HG03135 (cell line): ENCODE measurements at regions not wholly inside any gene's neighbourhood (a gene's known extent, or its start where the extent isn't known, plus 50 kb on each side); places are given as distances from the start of the nearest gene placed in this dataset.
"Not testable (repeated sequence)": the region's sequence is repeated elsewhere in the genome, so short reads cannot be mapped to it uniquely, and the experiment has no call there.

Source experiments
- ATAC-seq: cut with Tn5 transposase; IDR thresholded peaks from one replicate; pipeline ENCODE4 v1.9.1; 2021; ENCODE audit warnings: mild to moderate bottlenecking, moderate library complexity; ENCODE audit not compliant: unreplicated experiment

DNA sequence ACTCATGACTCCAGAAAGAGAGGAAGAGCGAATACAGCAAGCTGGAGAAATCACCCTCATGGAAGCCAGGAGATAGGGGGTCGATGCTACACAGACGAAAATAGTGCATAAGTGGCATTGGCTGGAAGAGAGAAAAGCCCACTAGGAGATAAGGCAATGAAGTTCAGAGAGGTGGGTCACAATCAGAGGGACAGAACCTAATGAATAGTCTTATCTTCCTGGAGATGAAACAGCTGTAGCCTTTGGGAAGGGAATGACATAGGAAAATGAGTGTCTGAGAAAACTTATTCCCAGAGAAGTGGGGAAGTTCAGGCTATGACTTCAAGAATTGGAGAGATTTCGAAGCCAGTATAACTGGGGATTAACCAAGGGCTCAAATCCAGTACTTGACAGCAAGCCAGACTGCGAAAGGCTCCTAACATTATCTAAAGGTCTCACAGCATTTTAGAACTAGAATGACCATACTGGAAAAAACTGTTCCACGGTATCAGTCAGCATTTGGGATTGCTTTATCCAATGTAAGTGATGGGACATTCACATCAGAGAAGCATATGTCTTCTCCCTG, 211.1 kb downstream of the ZNF365 start:
- no peak for ATAC-seq

DNA sequence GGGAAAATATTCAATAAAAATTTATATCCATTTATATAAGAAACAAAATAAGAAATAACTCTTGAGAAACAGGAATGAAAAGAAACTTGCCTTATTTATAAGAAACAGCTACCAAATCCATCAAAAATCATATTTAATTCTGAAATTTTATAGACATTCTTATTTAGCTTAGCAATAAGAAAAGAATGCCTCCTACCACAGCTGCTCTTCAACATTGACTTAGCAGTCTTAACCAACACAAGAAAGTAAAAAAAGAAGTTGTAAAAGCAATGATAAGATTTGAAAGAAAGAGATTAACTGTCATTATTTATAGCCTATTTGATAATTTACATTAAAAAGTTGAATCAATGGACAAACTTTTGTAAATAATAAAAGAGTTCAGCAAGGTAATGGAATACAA, 212.8 kb downstream of the ZNF365 start:
- ATAC-seq: no peak

DNA sequence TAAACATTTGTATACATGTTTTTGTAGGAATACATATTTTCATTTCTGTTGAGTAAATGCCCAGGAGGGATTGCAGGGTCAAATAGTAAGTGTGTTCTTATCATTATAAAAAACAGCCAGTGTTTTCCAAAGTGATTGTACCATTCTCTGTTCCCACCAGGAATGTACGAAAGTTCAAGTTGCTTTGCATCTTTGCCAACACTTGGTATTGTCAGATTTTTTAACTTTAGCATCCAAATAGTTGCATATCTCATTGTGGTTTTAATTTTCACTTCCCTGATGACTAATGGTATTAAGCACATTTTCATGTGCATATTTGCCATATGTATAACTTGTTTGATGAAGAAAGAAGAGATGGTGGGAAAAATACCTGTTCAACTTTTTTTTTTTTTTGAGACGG, 213.9 kb downstream of the ZNF365 start:
- no peak for ATAC-seq

DNA sequence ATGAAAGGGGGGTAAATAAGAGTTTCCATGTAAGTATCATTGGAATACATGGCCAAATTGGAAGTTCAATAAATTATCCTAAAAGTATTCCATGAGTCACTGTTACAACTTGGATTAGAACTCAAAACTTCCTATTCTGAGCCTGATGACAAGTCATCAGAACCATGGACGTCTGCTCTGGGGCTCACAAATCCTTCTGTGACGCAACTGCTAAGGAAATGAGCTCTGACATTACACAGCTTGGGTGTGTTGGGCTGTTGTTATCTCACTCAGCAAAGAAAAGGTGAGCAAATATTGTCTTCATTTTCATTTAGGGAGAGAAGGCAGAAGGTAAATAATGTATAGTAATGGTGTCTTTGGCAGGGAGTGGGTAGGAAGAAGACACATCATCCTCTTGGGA, 214.8 kb upstream of the ADO start:
- no peak for ATAC-seq

DNA sequence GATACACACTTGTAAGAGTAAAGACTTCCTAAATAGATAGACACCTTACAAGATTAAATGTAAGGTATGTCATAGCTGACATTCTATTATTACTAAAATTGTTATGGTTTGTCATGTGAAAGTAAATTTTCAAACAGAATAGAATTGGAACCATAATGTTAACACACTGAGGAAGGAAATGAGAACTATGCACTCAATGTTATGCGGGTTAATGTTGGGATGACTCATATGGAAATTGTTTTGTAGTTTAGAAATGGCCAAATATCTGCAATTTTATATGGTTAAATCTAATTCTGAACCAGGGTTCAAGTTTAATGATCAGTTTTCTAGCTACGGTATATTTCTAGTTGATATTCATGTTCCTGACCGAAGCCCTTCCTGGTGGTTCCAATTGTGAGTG, 214.2 kb upstream of the ADO start:
- ATAC-seq: no peak

DNA sequence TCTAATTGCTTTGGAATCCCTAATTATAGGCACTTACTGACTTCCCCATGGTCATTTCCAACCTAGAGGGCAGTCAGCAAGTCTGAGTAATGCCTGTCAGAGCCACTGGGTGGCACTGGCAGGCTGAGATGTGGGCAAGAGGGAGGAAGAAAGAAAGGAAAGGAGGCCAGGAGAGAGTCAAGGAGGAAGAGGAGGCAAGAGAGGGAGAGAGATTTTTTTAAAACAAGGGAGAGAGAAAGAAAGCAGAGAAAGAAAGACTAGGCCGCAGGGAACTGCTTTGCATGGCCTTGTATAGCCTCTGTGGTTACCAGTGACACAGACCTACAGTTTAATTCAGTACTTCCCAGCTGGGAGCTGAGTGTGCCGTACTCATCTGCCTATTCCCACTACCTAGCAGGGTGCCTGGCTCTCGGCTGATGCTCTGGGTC, 210.4 kb upstream of the ADO start:
- peak; percentile 69 for ATAC-seq

DNA sequence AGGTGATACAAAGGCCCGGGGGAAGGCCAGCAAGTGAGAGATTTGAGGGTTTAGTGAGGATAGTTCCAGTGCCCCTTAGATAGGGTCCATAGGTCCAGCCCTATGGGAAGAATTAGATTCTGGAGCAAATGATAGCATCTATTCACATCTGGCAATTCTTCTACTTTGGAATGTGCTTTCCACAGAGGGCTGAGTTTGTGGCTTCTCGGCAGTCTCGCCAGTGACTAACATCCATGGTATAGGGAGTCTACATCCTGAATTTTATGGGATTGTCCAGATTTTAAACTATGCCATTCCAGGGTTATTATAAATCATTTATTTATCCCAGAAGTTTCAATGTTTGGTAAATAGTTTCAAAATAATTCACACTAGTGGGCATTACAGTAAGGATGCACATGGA, 207.3 kb upstream of the ADO start:
- ATAC-seq: no peak

DNA sequence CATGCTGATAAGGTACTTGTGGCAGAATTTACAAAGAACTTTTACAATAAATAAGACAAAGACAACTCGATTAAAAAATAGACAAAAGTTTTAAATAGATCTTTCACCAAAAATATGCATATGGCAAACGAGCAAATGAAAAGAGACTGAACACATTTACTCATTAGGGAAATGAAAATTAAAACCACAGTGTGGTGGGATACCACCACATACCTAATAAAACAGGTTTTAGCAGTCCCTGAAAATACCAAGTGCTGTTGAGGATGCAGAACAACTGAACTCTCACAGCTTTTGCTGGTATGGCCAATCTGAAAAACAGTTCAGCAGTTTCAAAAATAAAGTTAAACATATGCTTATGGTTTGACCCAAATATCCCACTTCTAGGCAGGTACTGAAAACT, 205.4 kb upstream of the ADO start:
- no peak for ATAC-seq

DNA sequence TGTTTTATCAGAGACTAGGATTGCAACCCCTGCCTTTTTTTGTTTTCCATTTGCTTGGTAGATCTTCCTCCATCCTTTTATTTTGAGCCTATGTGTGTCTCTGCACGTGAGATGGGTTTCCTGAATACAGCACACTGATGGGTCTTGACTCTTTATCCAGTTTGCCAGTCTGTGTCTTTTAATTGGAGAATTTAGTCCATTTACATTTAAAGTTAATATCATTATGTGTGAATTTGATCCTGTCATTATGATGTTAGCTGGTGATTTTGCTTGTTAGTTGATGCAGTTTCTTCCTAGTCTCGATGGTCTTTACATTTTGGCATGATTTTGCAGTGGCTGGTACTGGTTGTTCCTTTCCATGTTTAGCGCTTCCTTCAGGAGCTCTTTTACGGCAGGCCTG, 198.0 kb upstream of the ADO start:
- ATAC-seq: not testable (repeated sequence)

DNA sequence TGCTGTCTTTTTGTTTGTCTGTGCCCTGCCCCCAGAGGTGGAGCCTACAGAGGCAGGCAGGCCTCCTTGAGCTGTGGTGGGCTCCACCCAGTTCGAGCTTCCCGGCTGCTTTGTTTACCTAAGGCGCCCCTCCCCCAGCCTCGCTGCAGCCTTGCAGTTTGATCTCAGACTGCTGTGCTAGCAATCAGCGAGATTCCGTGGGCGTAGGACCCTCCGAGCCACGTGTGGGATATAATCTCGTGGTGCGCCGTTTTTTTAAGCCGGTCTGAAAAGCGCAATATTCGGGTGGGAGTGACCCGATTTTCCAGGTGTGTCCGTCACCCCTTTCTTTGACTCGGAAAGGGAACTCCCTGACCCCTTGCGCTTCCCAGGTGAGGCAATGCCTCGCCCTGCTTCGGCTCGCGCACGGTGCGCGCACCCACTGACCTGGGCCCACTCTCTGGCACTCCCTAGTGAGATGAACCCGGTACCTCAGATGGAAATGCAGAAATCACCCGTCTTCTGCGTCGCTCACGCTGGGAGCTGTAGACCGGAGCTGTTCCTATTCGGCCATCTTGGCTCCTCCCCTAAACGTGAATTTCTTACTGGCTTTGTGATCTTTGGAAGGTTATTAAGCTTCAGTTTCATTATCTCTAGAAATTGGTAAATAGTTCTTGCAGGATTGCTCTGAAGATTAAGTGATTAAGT, 196.2 kb upstream of the ADO start:
- not testable (repeated sequence) for ATAC-seq

DNA sequence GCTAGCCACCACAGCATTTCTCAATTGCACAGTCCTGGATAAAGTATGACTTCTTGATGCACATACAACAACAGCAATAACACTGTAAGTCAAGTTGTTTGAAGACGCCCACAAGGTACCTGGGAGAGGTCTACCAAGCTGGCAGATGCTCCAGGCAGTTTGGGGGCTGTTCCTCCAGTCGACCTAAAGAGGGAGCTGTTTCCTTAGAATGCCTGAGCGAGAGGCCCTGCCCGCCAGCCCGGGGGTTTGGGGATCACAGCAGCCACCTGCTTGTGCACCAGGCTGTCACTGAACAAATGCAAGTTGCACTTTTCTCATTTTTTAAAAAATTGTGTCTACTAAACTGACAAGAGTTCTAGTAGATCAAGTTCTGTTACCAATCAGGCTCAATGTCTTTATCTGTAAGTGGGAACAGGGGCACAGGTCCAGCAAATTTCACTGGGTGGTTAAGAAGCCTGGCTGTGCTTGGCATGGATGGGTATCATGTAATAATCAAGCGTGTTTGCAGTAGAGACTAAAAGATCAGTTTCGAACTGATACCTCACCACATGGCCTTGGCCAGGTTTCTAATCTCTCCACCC, 193.8 kb upstream of the ADO start:
- ATAC-seq: peak; percentile 85

DNA sequence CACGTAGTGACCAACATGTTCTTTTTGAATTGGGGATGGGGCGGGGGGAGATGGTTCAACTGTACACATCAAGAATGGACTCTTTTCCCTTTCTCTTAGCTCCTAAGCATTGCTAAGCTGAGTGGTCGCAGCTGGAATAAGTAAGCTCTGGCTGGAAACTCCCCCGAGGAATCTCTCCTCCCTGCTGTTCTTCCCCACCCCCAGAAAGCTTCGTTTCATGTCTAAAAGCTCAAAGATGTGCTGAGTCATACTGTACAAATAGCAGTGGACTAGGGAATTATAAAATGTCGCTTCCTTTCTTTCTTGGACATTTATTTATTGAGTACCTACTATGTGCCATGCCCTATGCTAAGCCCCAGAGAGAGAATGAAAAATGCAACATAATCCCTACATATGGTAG, 191.1 kb upstream of the ADO start:
- no peak for ATAC-seq

DNA sequence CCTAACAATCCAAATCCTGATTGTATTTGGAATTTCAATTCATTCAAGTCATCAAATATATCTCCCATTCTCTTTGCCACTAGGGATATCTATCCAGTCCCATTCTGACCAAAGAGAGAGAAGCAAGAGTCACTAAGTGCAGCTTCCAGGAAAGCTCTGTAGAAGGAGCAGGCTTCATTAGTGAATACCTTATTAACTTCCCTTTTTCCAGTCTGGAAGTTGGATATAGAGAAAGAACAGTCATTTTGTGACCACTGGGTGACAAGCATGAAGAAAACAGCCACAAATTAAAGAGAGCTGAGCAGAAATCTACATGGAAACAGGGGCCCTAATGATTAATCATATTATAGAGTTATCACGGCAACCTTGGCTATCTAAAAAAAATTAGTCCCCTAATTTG, 190.7 kb upstream of the ADO start:
- no peak for ATAC-seq

DNA sequence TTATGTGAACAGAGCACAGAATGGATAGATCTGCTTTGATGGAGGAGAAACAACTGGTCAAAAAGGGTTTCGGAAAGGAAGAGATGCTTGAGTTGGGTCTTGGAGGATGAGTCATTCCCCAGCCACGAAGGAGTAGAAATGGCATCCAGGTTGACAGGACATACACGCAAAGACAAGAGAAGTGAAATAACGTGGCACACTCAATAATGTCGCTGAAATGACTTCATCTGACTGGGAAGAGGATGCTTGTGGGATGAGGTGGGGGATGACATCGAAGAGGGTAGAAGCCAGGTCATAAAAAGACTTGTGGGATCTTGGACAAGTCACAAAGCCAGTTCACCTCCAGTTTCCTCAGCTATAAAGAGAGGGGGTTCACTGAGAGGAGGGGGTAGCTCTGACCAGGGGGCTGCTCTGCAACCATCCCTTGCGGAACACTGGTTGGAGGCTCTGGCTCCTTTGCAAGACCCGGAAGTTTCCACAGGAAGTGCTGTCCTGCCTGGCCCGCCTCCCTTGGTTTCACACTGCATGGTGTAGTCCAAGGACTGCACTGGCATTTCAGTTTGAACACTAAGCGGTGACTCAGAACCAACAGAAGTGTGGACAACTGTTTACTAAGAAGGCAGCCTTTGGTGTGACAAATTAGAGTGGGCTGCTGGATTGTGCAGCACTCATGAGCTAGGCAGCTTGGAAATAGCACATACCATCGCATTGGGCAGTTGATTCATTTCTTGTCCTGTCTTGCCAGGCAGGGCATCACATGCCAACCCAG, 189.9 kb upstream of the ADO start:
- no peak for ATAC-seq

DNA sequence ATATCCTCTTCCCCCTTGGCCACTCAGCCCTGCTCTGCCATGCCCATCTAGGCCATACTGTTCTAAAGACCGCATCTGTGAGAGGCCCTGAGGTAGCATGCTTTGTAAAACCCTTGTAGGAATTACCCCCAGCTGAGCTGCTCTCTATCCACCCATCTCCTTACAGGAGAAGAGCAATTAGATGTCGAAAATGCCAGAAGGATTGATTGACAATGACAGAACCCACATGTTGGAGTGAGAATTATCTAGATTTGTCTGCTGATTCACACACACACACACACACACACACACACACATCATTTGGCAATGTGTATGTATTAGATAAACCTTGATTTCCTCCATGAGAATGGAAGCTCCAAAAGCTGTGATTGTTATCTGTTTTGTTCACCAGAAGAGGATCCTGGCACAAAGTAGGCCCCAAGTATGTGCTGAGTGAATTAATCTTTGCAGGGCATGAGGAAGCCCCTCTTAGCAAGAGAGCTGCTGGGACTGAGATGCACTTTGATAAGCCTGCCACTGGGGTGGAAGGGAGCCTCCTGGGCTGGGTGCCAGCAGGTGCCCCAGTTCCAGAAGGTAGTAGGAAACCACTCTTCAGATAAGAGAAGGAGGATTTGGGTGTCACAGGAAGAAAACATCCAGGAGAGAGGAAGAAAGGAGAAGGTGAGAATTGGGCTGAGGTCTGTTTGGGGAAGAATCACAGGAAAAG, 187.5 kb upstream of the ADO start:
- ATAC-seq: no peak

DNA sequence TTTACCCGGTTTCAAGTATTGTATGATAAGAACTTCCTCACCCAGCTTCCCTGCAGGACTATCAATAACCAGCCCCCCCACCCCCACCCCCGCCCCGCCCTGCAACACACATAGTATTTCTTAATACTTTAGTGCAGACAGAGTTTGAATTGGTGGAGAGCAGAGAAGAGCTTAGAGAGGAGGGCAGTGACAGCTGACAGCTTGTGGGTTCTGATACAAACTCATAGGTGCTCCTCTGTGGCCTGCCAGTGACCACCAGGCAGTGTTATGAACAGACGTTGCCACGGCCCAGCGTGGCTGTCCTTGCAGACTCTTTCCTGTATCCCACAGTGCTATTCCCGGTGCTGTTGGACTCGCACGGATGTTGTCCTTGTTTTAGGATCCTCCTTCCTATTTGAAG, 186.9 kb upstream of the ADO start:
- ATAC-seq: no peak

DNA sequence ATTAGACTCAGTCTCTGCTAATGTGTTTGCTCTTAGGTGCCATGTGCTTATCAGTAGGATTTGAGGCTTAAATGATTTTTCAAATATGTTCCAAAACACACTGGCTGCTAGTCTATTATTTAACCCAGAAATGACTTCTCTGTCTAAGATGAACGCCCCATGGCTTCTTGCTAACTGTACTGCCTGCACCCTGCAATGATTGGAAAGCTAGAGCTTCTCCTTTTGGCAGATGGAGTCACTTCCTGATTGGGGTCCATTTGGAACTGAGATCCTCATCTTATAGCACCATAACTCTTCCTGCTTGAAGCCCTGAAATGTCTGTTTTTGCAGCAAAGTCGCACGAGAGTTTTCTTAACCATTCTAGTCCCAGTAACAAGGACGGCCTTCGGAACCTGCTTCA, 186.5 kb upstream of the ADO start:
- no peak for ATAC-seq

DNA sequence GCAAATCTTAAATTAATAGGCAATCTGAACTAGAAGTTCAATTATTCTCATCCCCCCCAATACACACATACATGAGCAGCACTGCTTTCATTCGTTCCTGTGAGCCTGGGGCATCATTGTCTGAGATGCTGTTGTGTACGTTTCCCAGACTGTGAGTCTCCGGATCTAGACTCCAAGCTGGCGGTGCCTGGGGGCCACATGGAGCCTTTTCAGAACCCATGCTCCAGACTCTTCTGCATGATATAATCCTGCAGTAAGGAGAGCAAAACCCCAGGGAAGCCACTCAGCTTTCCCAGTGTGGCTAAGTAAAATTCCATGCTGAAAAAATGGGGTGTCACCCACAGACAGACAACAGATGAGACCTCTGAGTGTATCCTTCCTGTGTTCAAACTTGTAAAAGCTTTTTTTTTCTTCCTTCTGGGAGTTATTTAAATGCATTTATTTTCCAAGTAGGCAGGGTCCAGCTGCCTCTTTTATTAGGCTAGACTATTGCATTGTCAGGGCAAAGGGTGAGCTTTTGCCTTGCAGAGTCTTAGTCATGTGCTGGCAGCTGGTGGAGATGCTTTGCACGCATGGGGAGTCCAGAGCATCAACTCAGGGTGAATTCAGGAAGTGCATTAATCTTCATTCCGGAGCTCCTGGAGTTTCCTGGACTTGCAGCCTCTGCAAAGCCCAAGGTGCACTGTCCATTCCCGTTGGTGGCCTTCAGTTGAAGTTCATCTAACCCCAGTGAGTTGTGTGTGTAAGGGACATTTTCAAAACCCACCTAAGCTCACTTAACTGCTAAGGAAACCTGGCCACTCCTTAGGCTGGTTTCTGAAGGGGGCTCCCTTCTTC, 185.7 kb upstream of the ADO start:
- ATAC-seq: no peak

DNA sequence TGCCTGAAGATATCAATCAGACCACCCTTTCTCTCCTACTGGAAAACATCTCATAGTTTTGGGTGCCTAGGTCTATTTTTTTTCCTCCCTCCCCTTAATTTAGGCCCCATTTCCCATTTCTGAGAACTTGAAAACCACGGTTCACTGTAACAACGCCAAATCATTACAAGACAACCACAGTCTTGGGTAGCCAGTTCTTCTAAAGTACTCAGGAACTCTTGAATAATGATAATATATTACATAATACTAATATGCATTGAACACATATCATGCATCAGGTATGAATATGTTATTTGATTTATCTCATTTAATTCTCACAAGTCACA, 185.1 kb upstream of the ADO start:
- ATAC-seq: no peak

DNA sequence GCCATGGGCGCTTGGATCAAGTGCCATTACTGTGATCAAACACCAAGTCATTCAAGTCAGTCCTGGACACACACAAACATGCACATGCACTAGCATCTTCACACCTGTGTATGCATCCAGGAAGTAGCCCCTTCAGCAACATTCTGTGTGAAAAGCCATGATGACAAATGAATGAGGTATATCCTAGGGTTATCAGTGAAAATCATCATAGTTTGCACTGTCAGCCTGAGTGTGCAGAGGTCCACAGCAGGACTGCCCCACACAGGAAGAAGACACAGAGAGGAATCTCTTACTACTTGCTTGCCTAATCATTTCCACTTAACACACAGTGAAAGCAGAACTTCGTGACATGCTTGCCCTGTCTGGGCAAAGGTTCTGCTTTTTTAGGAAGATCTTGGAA, 184.0 kb upstream of the ADO start:
- no peak for ATAC-seq

DNA sequence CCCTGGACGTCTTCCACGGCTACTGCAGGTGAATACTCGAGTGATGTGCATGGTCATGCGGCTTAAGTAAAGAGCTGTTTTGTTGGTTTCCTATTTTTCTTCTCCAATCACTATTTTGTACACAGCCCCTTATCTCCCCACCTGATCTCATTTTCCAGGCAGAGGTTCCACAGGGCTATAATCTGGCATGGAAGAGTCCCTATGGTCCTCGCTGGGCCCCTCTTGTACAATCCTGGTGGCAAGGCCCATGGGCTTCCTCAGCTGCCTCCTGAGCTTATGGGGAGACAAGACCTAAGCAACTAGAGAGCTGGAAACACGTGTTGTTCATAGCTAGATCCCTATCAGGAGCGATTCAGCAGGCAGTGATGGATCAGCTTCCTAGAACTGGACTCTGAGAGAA, 181.3 kb upstream of the ADO start:
- no peak for ATAC-seq
